CD4-positive, alpha-beta T cell treated with Interleukin-6 for 4 hours (primary cell): ENCODE measurements at regions not wholly inside any gene's neighbourhood (a gene's known extent, or its start where the extent isn't known, plus 50 kb on each side); places are given as distances from the start of the nearest gene placed in this dataset.
"Not testable (repeated sequence)": the region's sequence is repeated elsewhere in the genome, so short reads cannot be mapped to it uniquely, and the experiment has no call there.

Experiments used
- DNase-seq: peaks from one replicate; pipeline ENCODE4 v3.0.0-alpha.2; 2020; ENCODE audit warnings: mixed read lengths

GRCh38 chr15:87576486-87577176, 679.9 kb downstream of the NTRK3 start:
- DNase-seq, result no peak

DNA sequence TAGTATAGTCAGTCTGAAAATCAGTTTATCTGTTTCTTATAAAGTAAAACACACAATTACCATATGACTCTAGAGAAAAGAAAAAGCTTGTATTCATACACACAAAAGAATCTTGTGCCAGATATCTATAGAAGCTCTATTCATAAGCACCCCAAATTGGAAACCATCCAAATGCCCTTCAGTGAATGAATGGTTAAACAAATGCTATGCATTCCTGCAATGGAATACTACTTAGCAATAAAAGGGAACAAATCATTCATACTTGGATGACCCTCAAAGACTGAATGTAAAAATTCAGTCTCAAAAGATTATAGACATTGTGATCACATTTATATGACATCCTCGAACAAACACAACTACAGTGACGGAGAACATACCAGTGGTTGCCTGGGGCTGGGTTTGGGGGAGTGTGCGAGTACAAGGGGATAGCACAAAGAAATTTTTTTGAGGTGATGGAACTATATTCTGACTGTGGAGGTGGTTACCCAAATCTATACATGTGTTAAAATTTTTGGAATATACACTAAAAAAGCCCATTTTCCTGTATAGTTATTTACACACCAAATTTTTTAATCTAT, 680.6 kb downstream of the NTRK3 start:
- no peak for DNase-seq

DNA sequence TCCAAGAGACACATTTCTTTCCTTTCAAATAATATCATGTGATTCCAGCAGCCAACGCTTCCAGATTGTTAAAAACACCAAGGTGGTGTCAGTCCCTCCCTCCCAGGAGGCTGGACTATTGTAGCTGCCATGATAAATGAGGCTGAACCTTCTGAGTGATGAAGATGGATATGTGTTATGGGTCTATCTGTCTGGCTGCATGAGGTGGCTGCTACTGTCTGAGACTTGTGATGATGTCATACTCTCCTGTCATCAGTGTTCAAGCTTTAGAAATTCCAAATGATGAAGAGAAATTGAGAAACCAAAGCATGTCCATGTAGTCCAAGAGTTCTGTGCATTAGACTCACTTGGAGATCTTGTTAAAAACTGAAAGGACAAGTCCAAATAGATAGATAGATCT, 683.0 kb downstream of the NTRK3 start:
- DNase-seq, result no peak

- DNase-seq, result no peak
Measured at GRCh38 chr15:87573039-87573438, 683.5 kb downstream of the NTRK3 start.

GRCh38 chr15:87572381-87572910, 684.1 kb downstream of the NTRK3 start:
- DNase-seq, result no peak

GRCh38 chr15:87570206-87570605, 686.3 kb downstream of the NTRK3 start:
- no peak for DNase-seq

DNA sequence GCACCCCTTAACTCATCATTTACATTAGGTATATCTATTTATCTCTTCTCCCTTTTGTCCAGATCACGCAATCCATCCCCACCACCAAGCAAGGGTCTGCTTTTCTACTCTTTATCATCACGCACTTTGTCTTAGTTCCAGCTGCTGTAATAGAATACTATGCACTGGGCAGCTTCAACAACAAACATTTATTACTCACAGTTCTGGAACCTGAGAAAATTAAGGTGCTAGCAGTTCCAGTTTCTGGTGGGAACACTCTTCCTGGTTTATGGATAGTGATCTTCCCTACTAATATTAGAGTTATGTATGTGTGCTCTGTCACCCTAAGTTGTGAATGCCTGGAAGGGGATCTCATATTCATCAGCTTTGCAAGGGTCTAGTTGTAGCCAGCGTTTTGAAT, 687.0 kb downstream of the NTRK3 start:
- no peak for DNase-seq

- no peak for DNase-seq
Measured at GRCh38 chr15:87567406-87568030, 689.0 kb downstream of the NTRK3 start.

GRCh38 chr15:87566236-87566635, 690.3 kb downstream of the NTRK3 start:
- DNase-seq, result no peak

DNA sequence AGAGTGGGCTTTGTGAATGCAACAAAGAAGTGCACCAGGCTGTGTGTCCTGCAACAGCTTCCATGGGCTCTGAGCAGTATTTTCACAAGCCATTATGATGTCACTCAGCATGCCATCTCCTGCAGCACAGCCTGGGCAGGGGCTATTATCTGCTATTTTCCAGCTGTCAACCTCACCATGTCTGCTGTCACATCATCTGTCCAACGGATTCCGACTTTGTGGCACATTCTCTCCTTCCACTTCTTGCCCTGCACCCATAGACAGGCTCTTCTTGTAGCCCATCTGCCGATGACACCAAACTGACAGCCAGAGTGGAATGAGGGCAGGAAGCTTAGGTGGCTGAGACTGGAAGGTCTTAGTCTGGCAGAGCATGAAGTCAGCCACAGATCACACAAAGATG, 691.9 kb downstream of the NTRK3 start:
- DNase-seq, result no peak

DNA sequence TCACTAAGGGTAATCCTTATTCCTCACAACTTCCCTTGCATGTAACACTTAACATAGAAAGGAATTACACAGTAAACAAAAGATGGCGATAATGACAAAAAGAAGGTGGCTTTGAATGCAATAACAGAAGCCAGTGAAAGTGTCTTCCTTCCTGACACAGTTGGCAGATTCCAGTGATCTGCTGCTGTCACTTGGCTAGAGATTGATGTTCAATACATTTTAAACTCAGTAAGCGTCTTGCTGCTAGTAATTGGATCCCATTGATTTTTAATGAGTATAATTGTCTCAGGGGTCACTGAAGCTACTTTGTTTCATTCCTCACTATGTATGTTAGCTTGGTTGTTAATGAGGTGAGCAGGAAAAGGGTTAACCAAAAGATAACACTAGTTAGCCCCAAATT, 692.7 kb downstream of the NTRK3 start:
- no peak for DNase-seq

- no peak for DNase-seq
Measured at GRCh38 chr15:87562203-87562602, 694.3 kb downstream of the NTRK3 start.

- DNase-seq, result no peak
Measured at GRCh38 chr15:87561641-87562040, 694.9 kb downstream of the NTRK3 start.

DNA sequence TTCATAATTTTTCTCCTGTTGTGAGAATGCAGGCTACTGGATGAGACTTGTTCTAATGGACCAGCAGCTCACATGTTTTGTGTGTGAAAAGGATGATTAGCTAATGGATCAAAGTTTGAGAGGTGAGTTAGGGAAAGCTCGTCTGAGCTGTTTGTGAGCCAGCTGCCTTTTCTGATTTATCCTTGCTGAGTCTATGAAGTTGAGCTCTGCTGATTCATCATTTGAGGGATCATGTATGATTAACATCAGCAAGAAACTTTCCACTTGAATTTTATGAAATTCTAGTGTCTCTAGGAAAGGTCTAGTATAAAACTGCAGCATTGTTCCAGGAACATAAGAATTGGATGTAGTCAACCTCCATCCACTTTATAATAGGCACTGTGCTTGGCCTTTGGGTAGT, 698.7 kb downstream of the NTRK3 start:
- no peak for DNase-seq

DNA sequence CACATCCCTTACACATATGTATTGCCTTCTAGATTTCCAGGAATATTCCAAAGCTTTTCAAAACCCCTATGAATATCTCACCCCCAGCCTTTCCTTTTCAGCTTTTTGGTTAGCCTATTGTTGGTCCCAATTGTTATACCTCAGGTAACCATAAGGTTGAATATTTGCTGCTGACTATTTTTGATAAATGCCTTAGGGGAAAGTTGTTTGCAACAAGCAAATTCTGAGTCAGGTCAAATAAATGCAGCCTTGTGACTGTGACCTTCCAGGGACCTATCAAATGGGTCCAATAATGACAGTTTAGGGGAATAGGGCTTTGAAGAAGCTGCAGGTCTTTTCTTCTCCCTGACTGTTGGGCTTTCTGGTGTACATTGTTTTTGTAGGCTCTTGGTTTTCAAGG, 699.7 kb downstream of the NTRK3 start:
- DNase-seq, result no peak

GRCh38 chr15:87549860-87550259, 706.7 kb downstream of the NTRK3 start:
- DNase-seq, result no peak

- no peak for DNase-seq
Measured at GRCh38 chr15:87549296-87549695, 707.2 kb downstream of the NTRK3 start.

GRCh38 chr15:87548590-87548989, 707.9 kb downstream of the NTRK3 start:
- DNase-seq, result not testable (repeated sequence)

GRCh38 chr15:87547470-87548181, 708.9 kb downstream of the NTRK3 start:
- no peak for DNase-seq

GRCh38 chr15:87538327-87538834, 718.2 kb downstream of the NTRK3 start:
- DNase-seq, result no peak

- DNase-seq, result no peak
Measured at GRCh38 chr15:87537295-87537694, 719.2 kb downstream of the NTRK3 start.

GRCh38 chr15:87533637-87534036, 722.9 kb downstream of the NTRK3 start:
- not testable (repeated sequence) for DNase-seq

DNA sequence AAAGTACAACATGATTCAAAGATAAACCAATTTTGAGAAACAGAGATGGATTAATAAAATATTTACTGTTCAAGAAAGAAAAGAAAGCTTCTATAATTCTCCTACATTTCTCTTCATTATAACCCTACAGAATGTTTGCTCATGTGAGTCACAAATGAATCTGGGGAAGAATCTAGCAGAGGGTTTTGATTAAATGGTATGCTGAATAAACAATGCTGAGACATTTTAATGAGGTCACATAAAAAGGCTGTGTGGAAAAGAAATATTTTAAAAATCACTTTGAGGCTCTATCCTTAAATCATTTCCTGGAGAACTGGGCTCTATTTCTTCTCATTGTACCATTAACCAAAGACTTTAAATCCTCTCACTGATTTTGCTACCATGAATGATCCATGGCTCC, 727.7 kb downstream of the NTRK3 start:
- DNase-seq, result no peak
